Vagina (tissue), 2 donors: ENCODE measurements at regions not wholly inside any gene's neighbourhood (a gene's known extent, or its start where the extent isn't known, plus 50 kb on each side); places are given as distances from the start of the nearest gene placed in this dataset.

Source experiments
- POLR2A ChIP-seq, 2 donors: fragments of 450-650 bp; IDR thresholded peaks; one replicate each; pipeline ENCODE4 v1.6.1; 2017; ENCODE audit warnings: antibody characterized with exemption in 2 of 2, mild to moderate bottlenecking in 2 of 2, moderate library complexity in 2 of 2
- POLR2AphosphoS5 ChIP-seq, 2 donors: sonication (generic); formaldehyde crosslinking; IDR thresholded peaks; one replicate each; pipeline ENCODE4 v1.9.0; 2017; ENCODE audit warnings: antibody characterized with exemption in 2 of 2, mild to moderate bottlenecking in 2 of 2, low read depth in 1 of 2; ENCODE audit not compliant: insufficient read depth in 1 of 2
- TF ChIP-seq, protein P1 (sequence below), 3 experiments: fragments of 450-650 bp in 2 of 3; fragments of 200-600 bp in 1 of 3; sonication (generic) in 1 of 3; IDR thresholded peaks; one replicate each; pipeline ENCODE4 v1.5.1; 2017 to 2019; ENCODE audit warnings: antibody characterized with exemption in 3 of 3, mild to moderate bottlenecking in 2 of 3, moderate library complexity in 2 of 3

- TF ChIP-seq, protein P1, sequence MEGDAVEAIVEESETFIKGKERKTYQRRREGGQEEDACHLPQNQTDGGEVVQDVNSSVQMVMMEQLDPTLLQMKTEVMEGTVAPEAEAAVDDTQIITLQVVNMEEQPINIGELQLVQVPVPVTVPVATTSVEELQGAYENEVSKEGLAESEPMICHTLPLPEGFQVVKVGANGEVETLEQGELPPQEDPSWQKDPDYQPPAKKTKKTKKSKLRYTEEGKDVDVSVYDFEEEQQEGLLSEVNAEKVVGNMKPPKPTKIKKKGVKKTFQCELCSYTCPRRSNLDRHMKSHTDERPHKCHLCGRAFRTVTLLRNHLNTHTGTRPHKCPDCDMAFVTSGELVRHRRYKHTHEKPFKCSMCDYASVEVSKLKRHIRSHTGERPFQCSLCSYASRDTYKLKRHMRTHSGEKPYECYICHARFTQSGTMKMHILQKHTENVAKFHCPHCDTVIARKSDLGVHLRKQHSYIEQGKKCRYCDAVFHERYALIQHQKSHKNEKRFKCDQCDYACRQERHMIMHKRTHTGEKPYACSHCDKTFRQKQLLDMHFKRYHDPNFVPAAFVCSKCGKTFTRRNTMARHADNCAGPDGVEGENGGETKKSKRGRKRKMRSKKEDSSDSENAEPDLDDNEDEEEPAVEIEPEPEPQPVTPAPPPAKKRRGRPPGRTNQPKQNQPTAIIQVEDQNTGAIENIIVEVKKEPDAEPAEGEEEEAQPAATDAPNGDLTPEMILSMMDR (IDR thresholded peaks at IDR 0.05) = no peak
- TF ChIP-seq POLR2A (IDR thresholded peaks at IDR 0.05) (no peak), POLR2AphosphoS5 (IDR thresholded peaks at IDR 0.05; ENCODE audit: insufficient read depth in 1 of 2, low read depth in 1 of 2) (no peak)
Observed at GRCh38 chr11:128374026-128374425, 213.3 kb downstream of the ETS1 start.
